GM13977 (cell line): ENCODE measurements at regions not wholly inside any gene's neighbourhood (a gene's known extent, or its start where the extent isn't known, plus 50 kb on each side); places are given as distances from the start of the nearest gene placed in this dataset.

Experiments used
- DNase-seq: peaks from one replicate; pipeline ENCODE4 v3.0.0; 2012; ENCODE audit warnings: low spot score
- CTCF ChIP-seq: IDR thresholded peaks from 2 replicates; pipeline ENCODE4 v1.5.1; 2012; ENCODE audit warnings: mild to moderate bottlenecking, control low read depth; ENCODE audit not compliant: insufficient read depth; ENCODE audit errors: extremely low read depth, missing control alignments
- in situ Hi-C: fragments of 300-500 bp; cut with MboI; formaldehyde crosslinking; loops from one replicate; pipeline ENCODE4 v1.12.0; 2022; ENCODE audit warnings: low sequenced_read_pairs, low pct_unique_long_range_greater_than_20kb, mixed read lengths, inconsistent platforms; ENCODE audit not compliant: unreplicated experiment

DNA sequence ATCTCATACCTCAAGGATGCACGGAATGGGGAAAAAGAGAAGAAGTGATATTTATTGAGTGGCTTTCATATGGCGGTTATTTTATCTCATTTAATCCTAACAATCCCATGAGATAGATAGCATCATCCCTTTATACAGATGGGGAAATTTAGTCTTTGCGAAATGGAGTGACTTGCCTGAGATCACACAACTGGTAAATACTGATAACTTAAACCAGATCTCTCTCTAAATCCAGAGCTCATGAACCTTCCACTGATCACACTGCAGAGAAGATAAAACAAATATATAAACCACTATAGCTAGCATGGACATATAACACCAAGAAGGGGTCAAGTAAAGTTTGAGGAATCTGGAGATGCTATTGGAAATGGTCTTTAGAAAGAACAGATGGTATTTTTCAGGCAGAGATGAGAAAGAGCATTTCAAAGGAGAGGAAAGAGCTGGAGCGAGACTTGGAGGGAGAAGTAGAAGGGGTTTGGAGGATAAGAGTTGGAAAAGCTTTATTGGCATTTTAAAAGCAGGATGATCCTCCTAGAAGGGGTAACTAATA lies 139.8 kb upstream of the TNFAIP3 start:
- DNase-seq, result no peak
- in situ Hi-C loops, result no loop called here
- TF ChIP-seq CTCF, result no peak

DNA sequence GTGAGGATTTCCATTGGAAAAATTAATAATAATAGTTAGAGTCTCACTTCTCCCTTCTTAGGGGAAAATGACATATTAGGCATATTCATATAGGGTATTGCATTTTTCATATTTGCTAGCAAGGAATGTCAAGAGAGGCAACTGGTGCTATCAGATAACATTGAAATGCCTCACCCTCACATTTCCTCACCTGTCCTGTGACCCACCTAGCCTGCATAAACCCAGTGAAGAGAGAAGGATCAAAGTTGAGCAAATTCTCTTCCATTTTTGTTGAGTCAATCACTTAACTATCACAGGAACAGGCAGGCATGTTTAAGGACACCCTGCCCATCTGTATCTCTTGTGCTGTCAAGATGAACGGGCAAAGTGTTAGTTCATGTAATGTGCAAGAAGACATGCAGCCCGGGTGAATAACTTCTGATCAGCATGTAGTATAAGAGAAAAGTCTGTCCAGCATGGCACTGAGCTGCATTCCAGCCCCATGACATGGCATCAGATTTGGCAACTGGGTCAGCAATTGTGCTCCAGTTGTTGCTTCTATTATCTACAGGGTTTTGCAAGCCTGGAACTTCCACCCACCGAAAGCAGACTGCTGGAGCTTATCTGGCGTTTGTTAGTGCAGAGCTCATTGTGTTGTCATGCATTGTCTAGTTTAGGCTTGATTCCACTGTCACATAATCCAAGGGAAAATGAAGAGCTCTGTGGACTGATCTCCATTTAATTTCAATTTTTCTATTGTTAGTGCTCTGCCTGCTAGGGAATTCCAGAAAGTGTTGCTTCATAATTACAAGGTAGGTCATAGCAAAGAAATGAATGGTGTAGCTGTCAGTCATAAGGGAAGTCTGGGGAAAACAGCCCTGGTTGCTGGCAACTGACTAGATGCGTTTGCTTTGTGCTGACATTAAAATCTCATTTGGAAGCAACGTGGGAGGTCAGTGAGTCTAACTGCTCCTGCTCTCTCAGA lies 138.4 kb upstream of the TNFAIP3 start:
- in situ Hi-C loops, result no loop called here
- no peak for TF ChIP-seq CTCF
- no peak for DNase-seq

DNA sequence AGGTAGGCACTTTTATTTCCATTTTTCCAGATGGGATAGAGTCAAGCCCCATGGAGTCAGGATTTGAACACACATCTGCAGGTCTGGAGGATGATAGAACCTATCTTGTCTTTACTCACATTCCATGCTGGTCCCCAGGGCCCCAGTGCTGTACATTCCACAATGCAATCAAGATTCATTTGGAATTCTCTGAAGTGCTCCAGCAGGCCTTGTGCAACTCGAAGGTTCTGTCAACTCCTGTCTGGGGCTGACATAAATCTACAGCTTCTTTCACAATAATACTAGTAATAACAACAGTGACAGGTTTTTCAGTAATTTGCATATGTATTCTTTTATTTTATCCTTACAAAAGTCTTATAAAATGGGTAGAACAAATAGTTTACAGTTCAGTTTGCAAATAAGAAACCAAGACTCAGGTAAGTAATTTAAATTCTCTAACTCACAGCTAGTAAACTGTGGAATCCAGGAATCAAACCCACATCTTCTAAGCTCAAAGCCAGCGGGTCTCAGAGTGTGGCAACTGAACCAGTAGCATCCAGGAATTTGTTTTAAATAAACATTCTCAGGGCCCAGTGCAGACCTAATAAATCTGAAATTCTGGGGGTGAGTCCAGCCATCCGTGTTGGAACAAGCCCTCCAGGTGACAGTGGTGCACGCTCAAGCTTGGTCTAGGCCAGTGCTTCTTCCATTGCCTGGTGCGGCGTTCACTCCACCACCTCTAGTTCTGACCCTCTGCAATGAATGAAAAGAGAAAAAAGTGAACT lies 137.0 kb upstream of the TNFAIP3 start:
- in situ Hi-C loops, result no loop called here
- no peak for TF ChIP-seq CTCF
- no peak for DNase-seq

GRCh38 chr6:137731600-137731959 lies 135.5 kb upstream of the TNFAIP3 start:
- in situ Hi-C loops, result no loop called here
- no peak for TF ChIP-seq CTCF
- no peak for DNase-seq

DNA sequence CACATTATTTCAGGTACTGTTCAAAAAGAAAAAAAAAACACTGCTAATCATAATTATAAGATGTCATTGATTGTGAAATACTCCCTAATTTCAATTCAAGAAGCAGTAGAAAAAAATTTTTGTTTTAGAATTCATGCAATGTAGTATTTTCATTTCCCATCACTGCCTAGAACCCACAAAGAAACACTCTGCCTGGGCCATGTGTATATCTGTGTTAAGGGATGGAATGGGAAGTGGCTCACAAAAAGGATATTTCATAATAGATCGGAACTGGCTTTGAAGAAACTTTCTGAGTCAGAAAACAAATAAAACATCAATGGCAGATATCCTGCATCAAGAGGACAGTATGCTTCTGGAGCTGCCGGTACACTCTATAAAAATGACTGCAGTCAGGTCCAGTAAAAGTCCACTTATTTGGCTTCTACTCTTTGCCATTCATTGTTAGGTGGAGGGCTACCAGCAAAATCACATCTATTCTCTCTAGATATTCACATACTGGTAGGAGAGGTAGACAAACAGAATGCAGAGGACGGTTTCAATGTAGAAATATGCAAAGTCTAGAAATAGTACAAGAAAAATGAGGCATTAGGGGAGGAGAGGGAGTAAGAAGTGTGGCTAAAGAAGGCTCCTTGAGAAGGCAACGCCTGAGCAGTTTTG lies 135.0 kb upstream of the TNFAIP3 start:
- no peak for TF ChIP-seq CTCF
- no peak for DNase-seq
- in situ Hi-C loops, result no loop called here

DNA sequence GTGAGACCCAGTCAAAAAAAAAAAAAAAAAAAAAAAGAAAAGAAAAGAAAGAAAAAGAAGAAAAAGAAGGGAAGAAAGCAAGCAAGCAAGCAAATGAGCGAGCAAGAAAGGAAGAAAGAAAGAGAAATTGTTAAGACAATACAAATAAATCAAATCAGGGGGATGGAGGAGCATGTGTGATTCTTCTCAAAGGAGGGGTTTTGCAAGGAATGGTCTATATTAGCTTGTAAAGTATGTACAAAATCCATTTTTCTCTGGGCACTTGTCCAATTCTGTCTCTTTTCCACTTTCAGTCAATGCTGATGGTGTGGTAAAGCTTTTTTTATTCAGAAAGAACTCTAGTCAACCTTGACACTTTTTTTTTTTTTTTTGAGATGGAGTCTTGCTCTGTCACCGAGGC lies 133.7 kb upstream of the TNFAIP3 start:
- TF ChIP-seq CTCF, result no peak
- DNase-seq, result no peak
- in situ Hi-C loops, result no loop called here
